ENCODE measurements at regions not wholly inside any gene's neighbourhood (a gene's known extent, or its start where the extent isn't known, plus 50 kb on each side); places are given as distances from the start of the nearest gene placed in this dataset.

- Histone ChIP-seq H3K27me3 (ENCODE audit: control insufficient read depth in 2 of 2, insufficient read depth in 2 of 2, low read length in 2 of 2) (no peaks in the 10 kb centered on the region), H3K4me1 (ENCODE audit: control insufficient read depth in 1 of 2, insufficient read depth in 2 of 2, low read length in 2 of 2) (no peaks in the 10 kb centered on the region), H3K4me2 (replicated peaks; ENCODE audit: extremely low read depth, low read length, poor library complexity, severe bottlenecking) (no peak overlapping the region), H3K9ac (ENCODE audit: insufficient read depth, low read length, poor library complexity, severe bottlenecking) (no peak overlapping the region), H3K4me3 (replicated peaks in 1 of 3; ENCODE audit: low read depth in 2 of 3, low read length in 3 of 3) (no peak overlapping the region), H3K9me3 (replicated peaks in 1 of 2; ENCODE audit: control insufficient read depth in 1 of 2, insufficient read depth in 1 of 2, low read length in 2 of 2) (no peaks in the 10 kb centered on the region), H3K36me3 (replicated peaks in 1 of 2; ENCODE audit: control insufficient read depth in 1 of 2, insufficient read depth in 2 of 2, low read length in 2 of 2) (no peaks in the 10 kb centered on the region), H2AFZ (ENCODE audit: insufficient read depth, low read depth, low read length, poor library complexity, severe bottlenecking) (no peak overlapping the region), H4K20me1 (ENCODE audit: insufficient read depth, low read length) (no peaks in the 10 kb centered on the region), H3K79me2 (ENCODE audit: insufficient read depth, low read length) (no peaks in the 10 kb centered on the region), H3K27ac (ENCODE audit: low read depth in 1 of 2, low read length in 2 of 2) (no peak overlapping the region)
- intact Hi-C loops (cut with micrococcal nuclease), result no loop called here
- DNase-seq, result no peak
- Mint-ChIP-seq H3K36me3 (no peaks in the 10 kb centered on the region), H3K4me1 (no peaks in the 10 kb centered on the region), H3K27me3 (ENCODE audit: low read depth in 3 of 3) (peaks cover 0 to 2% (median 1%) of the 10 kb centered on the region in 3 donors), H3K27ac (no peak overlapping the region), H3K4me3 (no peak overlapping the region), H3K9me3 (peaks cover 0 to 6% (median 0%) of the 10 kb centered on the region in 7 donors)
- WGBS (ENCODE audit: insufficient coverage), result 98% methylated on average over 4 of the region's 4 CpGs
- no peak for TF ChIP-seq CTCF (IDR thresholded peaks at IDR 0.05)
Measured at GRCh38 chr9:1456301-1457024, 406.3 kb downstream of the DMRT2 start.

DNA sequence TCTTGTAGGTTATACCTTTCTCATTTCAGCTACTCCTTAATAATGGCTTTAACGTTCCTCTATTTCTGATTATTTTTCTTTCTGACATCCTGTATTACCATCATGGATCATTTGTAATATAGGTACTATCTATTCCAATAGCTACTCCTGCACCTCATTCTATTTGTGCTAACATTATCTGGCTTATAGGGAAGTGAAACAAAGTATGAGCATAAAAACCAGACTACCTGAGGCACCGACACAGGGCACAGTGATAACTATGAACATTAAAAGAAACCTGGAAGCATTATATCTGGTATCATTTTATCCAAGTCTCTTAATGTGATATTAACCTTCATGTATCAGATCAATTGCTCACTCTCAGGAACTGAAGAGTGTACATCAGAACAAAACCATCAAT is 407.3 kb downstream of the DMRT2 start:
- Histone ChIP-seq H2AFZ (ENCODE audit: insufficient read depth, low read depth, low read length, poor library complexity, severe bottlenecking) (no peak overlapping the region), H3K27me3 (ENCODE audit: control insufficient read depth in 2 of 2, insufficient read depth in 2 of 2, low read length in 2 of 2) (no peaks in the 10 kb centered on the region), H3K4me1 (ENCODE audit: control insufficient read depth in 1 of 2, insufficient read depth in 2 of 2, low read length in 2 of 2) (no peaks in the 10 kb centered on the region), H3K36me3 (replicated peaks in 1 of 2; ENCODE audit: control insufficient read depth in 1 of 2, insufficient read depth in 2 of 2, low read length in 2 of 2) (no peaks in the 10 kb centered on the region), H3K79me2 (ENCODE audit: insufficient read depth, low read length) (no peaks in the 10 kb centered on the region), H3K4me3 (replicated peaks in 1 of 3; ENCODE audit: low read depth in 2 of 3, low read length in 3 of 3) (no peak overlapping the region), H3K9ac (ENCODE audit: insufficient read depth, low read length, poor library complexity, severe bottlenecking) (no peak overlapping the region), H3K27ac (ENCODE audit: low read depth in 1 of 2, low read length in 2 of 2) (no peak overlapping the region), H3K4me2 (replicated peaks; ENCODE audit: extremely low read depth, low read length, poor library complexity, severe bottlenecking) (no peak overlapping the region), H3K9me3 (replicated peaks in 1 of 2; ENCODE audit: control insufficient read depth in 1 of 2, insufficient read depth in 1 of 2, low read length in 2 of 2) (no peaks in the 10 kb centered on the region), H4K20me1 (ENCODE audit: insufficient read depth, low read length) (no peaks in the 10 kb centered on the region)
- no peak for DNase-seq
- intact Hi-C loops (cut with micrococcal nuclease), result no loop called here
- Mint-ChIP-seq H3K36me3 (no peaks in the 10 kb centered on the region), H3K4me1 (no peaks in the 10 kb centered on the region), H3K9me3 (peaks cover 0 to 4% (median 0%) of the 10 kb centered on the region in 7 donors), H3K27ac (no peak overlapping the region), H3K4me3 (no peak overlapping the region), H3K27me3 (ENCODE audit: low read depth in 3 of 3) (peaks cover 0 to 3% (median 2%) of the 10 kb centered on the region in 3 donors)
- WGBS (ENCODE audit: insufficient coverage), result no CpG with 5 or more reads among the region's 2 CpGs
- TF ChIP-seq CTCF (IDR thresholded peaks at IDR 0.05), result no peak

All from CD14-positive monocyte (primary cell).